Endothelial cell of umbilical vein (primary cell): ENCODE measurements at regions not wholly inside any gene's neighbourhood (a gene's known extent, or its start where the extent isn't known, plus 50 kb on each side); places are given as distances from the start of the nearest gene placed in this dataset.

Source experiments
- BruUV-seq: library from RNA; stranded (reverse); fragments of 400-500 nt; replicated peaks from 2 replicates; lab custom pipeline; 2021; lab: Mats Ljungman, UMichigan
- CTCF ChIA-PET: fragments of 300-600, 350-600 bp; sonication (Branson Sonifier 250); formaldehyde crosslinking; loops from one replicate; lab custom pipeline; 2021; ENCODE audit warnings: antibody characterized with exemption, inconsistent platforms; lab: Charles Lee
- POLR2A ChIA-PET: fragments of 300-600, 350-600 bp; sonication (Branson Sonifier 250); formaldehyde crosslinking; loops from one replicate; lab custom pipeline; 2021; ENCODE audit warnings: antibody characterized with exemption, inconsistent platforms; lab: Charles Lee
- DNase-seq: peaks from one replicate; pipeline ENCODE4 v3.0.0-alpha.2; 2011; ENCODE audit warnings: low read depth, low spot score
- FAIRE-seq: peaks from 2 replicates; lab custom pipeline; 2011; peaks lifted over from hg19 to GRCh38; lab: Jason Lieb, UNC
- H2AFZ ChIP-seq: 2 replicates; pipeline ENCODE4 v1.6.0; 2012; ENCODE audit warnings: low read depth, low read length, control low read depth, inconsistent platforms
- H3K27ac ChIP-seq: 2 replicates; pipeline ENCODE4 v1.5.1; 2011; ENCODE audit warnings: low read depth, mild to moderate bottlenecking, control low read depth, low read length, moderate library complexity; ENCODE audit not compliant: insufficient read depth
- H3K27me3 ChIP-seq, 2 experiments: 2 replicates each; pipeline versions ENCODE4 v1.6.0 to v1.6.1; 2011; ENCODE audit warnings: low read length in 2 of 2, mixed read lengths in 1 of 2; ENCODE audit not compliant: control insufficient read depth in 2 of 2, insufficient read depth in 2 of 2
- H3K36me3 ChIP-seq, 2 experiments: 2 replicates in 1 of 2; 3 replicates in 1 of 2; pipeline ENCODE4 v1.5.1; 2011; ENCODE audit warnings: low read length in 2 of 2, mild to moderate bottlenecking in 1 of 2, moderate library complexity in 1 of 2; ENCODE audit not compliant: control insufficient read depth in 2 of 2, insufficient read depth in 2 of 2; ENCODE audit errors: extremely low read depth in 1 of 2
- H3K4me1 ChIP-seq: 3 replicates; pipeline ENCODE4 v1.5.1; 2011; ENCODE audit warnings: mild to moderate bottlenecking, low read length; ENCODE audit not compliant: control insufficient read depth, insufficient read depth; ENCODE audit errors: extremely low read depth
- H3K4me2 ChIP-seq: 2 replicates; pipeline ENCODE4 v1.6.1; 2011; ENCODE audit warnings: low read length, control low read depth, mixed read lengths; ENCODE audit not compliant: insufficient read depth
- H3K4me3 ChIP-seq, 3 experiments: fragments of 200-600 bp in 1 of 3; sonication (generic), shearing (Covaris generic) in 1 of 3; replicated peaks in 1 of 3; 2 replicates each; pipeline ENCODE4 v1.5.1; 2011 to 2016; ENCODE audit warnings: control low read depth in 3 of 3, low read length in 3 of 3, mild to moderate bottlenecking in 2 of 3, inconsistent platforms in 1 of 3, low read depth in 1 of 3, moderate library complexity in 1 of 3; ENCODE audit not compliant: insufficient read depth in 1 of 3
- H3K79me2 ChIP-seq: 2 replicates; pipeline ENCODE4 v1.6.0; 2012; ENCODE audit warnings: low read length, inconsistent platforms; ENCODE audit not compliant: control insufficient read depth, insufficient read depth
- H3K9ac ChIP-seq: replicated peaks from 2 replicates; pipeline ENCODE3; 2011; ENCODE audit warnings: low read length, control low read depth; ENCODE audit not compliant: insufficient read depth; ENCODE audit errors: extremely low read depth
- H3K9me1 ChIP-seq: replicated peaks from 3 replicates; pipeline ENCODE4 v1.6.0; 2011; ENCODE audit warnings: mild to moderate bottlenecking, low read length; ENCODE audit not compliant: control insufficient read depth, insufficient read depth; ENCODE audit errors: extremely low read depth
- H3K9me3 ChIP-seq: replicated peaks from 2 replicates; pipeline ENCODE4 v1.5.1; 2012; ENCODE audit warnings: low read length, inconsistent platforms; ENCODE audit not compliant: control insufficient read depth, insufficient read depth
- H4K20me1 ChIP-seq: replicated peaks from 2 replicates; pipeline ENCODE3; 2011; ENCODE audit warnings: mild to moderate bottlenecking, low read length; ENCODE audit not compliant: control insufficient read depth, insufficient read depth; ENCODE audit errors: extremely low read depth
- CTCF ChIP-seq, 2 donors: IDR thresholded peaks; 1 replicate in 1 of 2; 2 replicates in 1 of 2; pipeline ENCODE4 v1.5.1; 2011; ENCODE audit warnings: low read length in 2 of 2, mild to moderate bottlenecking in 2 of 2, moderate library complexity in 2 of 2, control low read depth in 1 of 2, inconsistent platforms in 1 of 2, low read depth in 1 of 2; ENCODE audit not compliant: insufficient read depth in 1 of 2; ENCODE audit errors: extremely low read depth in 1 of 2
- EZH2 ChIP-seq: IDR thresholded peaks from 2 replicates; pipeline ENCODE4 v1.6.1; 2012; ENCODE audit warnings: borderline replicate concordance, low read depth, mild to moderate bottlenecking, moderate library complexity, low read length, inconsistent platforms; ENCODE audit not compliant: severe bottlenecking
- FOS ChIP-seq: IDR thresholded peaks from 2 replicates; pipeline ENCODE4 v1.6.1; 2011; ENCODE audit warnings: mild to moderate bottlenecking, low read length, moderate library complexity, borderline replicate concordance; ENCODE audit not compliant: insufficient read depth
- GATA2 ChIP-seq: IDR thresholded peaks from 2 replicates; pipeline ENCODE4 v1.7.0; 2011; ENCODE audit warnings: low read depth, mild to moderate bottlenecking, moderate library complexity, mixed read lengths, low read length; ENCODE audit not compliant: insufficient read length, insufficient read depth
- JUN ChIP-seq: IDR thresholded peaks from 2 replicates; pipeline ENCODE4 v1.6.1; 2011; ENCODE audit warnings: borderline replicate concordance, low read depth; ENCODE audit not compliant: insufficient read length, insufficient read depth
- MAX ChIP-seq: IDR thresholded peaks from 2 replicates; pipeline ENCODE4 v1.6.1; 2011; ENCODE audit not compliant: insufficient read depth, insufficient read length
- MYC ChIP-seq: IDR thresholded peaks from one replicate; pipeline ENCODE4 v1.6.1; 2011; ENCODE audit warnings: mild to moderate bottlenecking, low read depth, low read length
- POLR2A ChIP-seq: IDR thresholded peaks from 2 replicates; pipeline ENCODE4 v1.6.1; 2012; ENCODE audit warnings: low read depth, mild to moderate bottlenecking, control low read depth, low read length
- POLR2AphosphoS5 ChIP-seq: IDR thresholded peaks from 2 replicates; pipeline ENCODE4 v1.6.1; 2012; ENCODE audit warnings: low read depth, mild to moderate bottlenecking, control low read depth, low read length, moderate library complexity; ENCODE audit not compliant: insufficient read depth
- dilution Hi-C: fragments of 300-500 bp; cut with MboI; formaldehyde crosslinking; loops from one replicate; pipeline ENCODE4 v1.15.0; 2019; ENCODE audit warnings: low sequenced_read_pairs; ENCODE audit not compliant: extremely low pct_ligation_motif_present
- intact Hi-C: fragments of 100-400 bp; cut with micrococcal nuclease; formaldehyde crosslinking; loops from one replicate; pipeline ENCODE4 v1.10.0; 2022

GRCh38 chr1:30658014-30658336, 65.4 kb downstream of the MATN1 start:
- ChIA-PET POLR2A (no interaction called here), CTCF (no interaction called here)
- H3K79me2 ChIP-seq = no peaks in the 10 kb centered on the region
- no peak overlapping the region for H3K27ac ChIP-seq
- intact Hi-C loops = no loop called here
- no peaks in the 10 kb centered on the region for H3K27me3 ChIP-seq
- no peaks in the 10 kb centered on the region for H3K36me3 ChIP-seq
- H3K4me1 ChIP-seq = no peaks in the 10 kb centered on the region
- no peaks in the 10 kb centered on the region for H3K9me1 ChIP-seq
- no peak overlapping the region for H3K4me2 ChIP-seq
- no peaks in the 10 kb centered on the region for H3K9me3 ChIP-seq
- no peak overlapping the region for H3K9ac ChIP-seq
- FAIRE-seq (no peak), DNase-seq (no peak)
- no TSS peak for BruUV-seq
- TF ChIP-seq POLR2AphosphoS5 = no peak
- no peak for TF ChIP-seq EZH2
- no peak for TF ChIP-seq GATA2
- no peak for TF ChIP-seq MAX
- TF ChIP-seq POLR2A = no peak
- TF ChIP-seq MYC = no peak
- TF ChIP-seq CTCF (IDR thresholded peaks at IDR 0.05; ENCODE audit: extremely low read depth in 1 of 2, insufficient read depth in 1 of 2, low read depth in 1 of 2, low read length in 2 of 2) = no peak
- no peak for TF ChIP-seq FOS
- TF ChIP-seq JUN = no peak
- H2AFZ ChIP-seq = no peak overlapping the region
- dilution Hi-C loops = no loop called here
- H4K20me1 ChIP-seq = no peaks in the 10 kb centered on the region
- no peak overlapping the region for H3K4me3 ChIP-seq
